ENCODE measurements at regions not wholly inside any gene's neighbourhood (a gene's known extent, or its start where the extent isn't known, plus 50 kb on each side); places are given as distances from the start of the nearest gene placed in this dataset.
"Not testable (repeated sequence)": the region's sequence is repeated elsewhere in the genome, so short reads cannot be mapped to it uniquely, and the experiment has no call there.

GRCh38 chr7:12844732-12845131 lies 157.3 kb downstream of the ARL4A start:
- not testable (repeated sequence) for H3K9me3 ChIP-seq (ENCODE audit: control insufficient read depth, low read length); H3K9ac ChIP-seq (ENCODE audit: low read length); H3K27me3 ChIP-seq (ENCODE audit: control insufficient read depth, insufficient read depth, low read length); H3K36me3 ChIP-seq (ENCODE audit: control insufficient read depth, insufficient read depth, low read length); H3K4me1 ChIP-seq (ENCODE audit: control insufficient read depth, insufficient read depth, low read length); H3K4me3 ChIP-seq (ENCODE audit: low read length)

GRCh38 chr7:12847001-12847400 lies 159.6 kb downstream of the ARL4A start:
- Histone ChIP-seq H3K9ac (ENCODE audit: low read length) (no peak overlapping the region), H3K4me1 (ENCODE audit: control insufficient read depth, insufficient read depth, low read length) (no peaks in the 10 kb centered on the region), H3K36me3 (ENCODE audit: control insufficient read depth, insufficient read depth, low read length) (no peaks in the 10 kb centered on the region), H3K4me3 (ENCODE audit: low read length) (no peak overlapping the region), H3K27me3 (ENCODE audit: control insufficient read depth, insufficient read depth, low read length) (no peaks in the 10 kb centered on the region), H3K9me3 (ENCODE audit: control insufficient read depth, low read length) (no peaks in the 10 kb centered on the region)

- Histone ChIP-seq H3K9ac (ENCODE audit: low read length) (no peak overlapping the region), H3K4me1 (ENCODE audit: control insufficient read depth, insufficient read depth, low read length) (no peaks in the 10 kb centered on the region), H3K36me3 (ENCODE audit: control insufficient read depth, insufficient read depth, low read length) (no peaks in the 10 kb centered on the region), H3K4me3 (ENCODE audit: low read length) (no peak overlapping the region), H3K9me3 (ENCODE audit: control insufficient read depth, low read length) (no peaks in the 10 kb centered on the region), H3K27me3 (ENCODE audit: control insufficient read depth, insufficient read depth, low read length) (no peaks in the 10 kb centered on the region)
Measured at GRCh38 chr7:12851142-12851541, 163.7 kb downstream of the ARL4A start.

GRCh38 chr7:12851841-12852240 lies 164.4 kb downstream of the ARL4A start:
- Histone ChIP-seq H3K9ac (ENCODE audit: low read length) (no peak overlapping the region), H3K36me3 (ENCODE audit: control insufficient read depth, insufficient read depth, low read length) (no peaks in the 10 kb centered on the region), H3K9me3 (ENCODE audit: control insufficient read depth, low read length) (no peaks in the 10 kb centered on the region), H3K27me3 (ENCODE audit: control insufficient read depth, insufficient read depth, low read length) (no peaks in the 10 kb centered on the region), H3K4me3 (ENCODE audit: low read length) (no peak overlapping the region), H3K4me1 (ENCODE audit: control insufficient read depth, insufficient read depth, low read length) (no peaks in the 10 kb centered on the region)

- H3K27me3 ChIP-seq (ENCODE audit: control insufficient read depth, insufficient read depth, low read length) = no peaks in the 10 kb centered on the region
- no peak overlapping the region for H3K9ac ChIP-seq (ENCODE audit: low read length)
- H3K36me3 ChIP-seq (ENCODE audit: control insufficient read depth, insufficient read depth, low read length) = no peaks in the 10 kb centered on the region
- H3K9me3 ChIP-seq (ENCODE audit: control insufficient read depth, low read length) = no peaks in the 10 kb centered on the region
- no peaks in the 10 kb centered on the region for H3K4me1 ChIP-seq (ENCODE audit: control insufficient read depth, insufficient read depth, low read length)
- H3K4me3 ChIP-seq (ENCODE audit: low read length) = no peak overlapping the region
Measured at GRCh38 chr7:12855036-12855435, 167.6 kb downstream of the ARL4A start.

- Histone ChIP-seq H3K9ac (ENCODE audit: low read length) (no peak overlapping the region), H3K27me3 (ENCODE audit: control insufficient read depth, insufficient read depth, low read length) (no peaks in the 10 kb centered on the region), H3K9me3 (ENCODE audit: control insufficient read depth, low read length) (no peaks in the 10 kb centered on the region), H3K4me3 (ENCODE audit: low read length) (no peak overlapping the region), H3K4me1 (ENCODE audit: control insufficient read depth, insufficient read depth, low read length) (no peaks in the 10 kb centered on the region), H3K36me3 (ENCODE audit: control insufficient read depth, insufficient read depth, low read length) (no peaks in the 10 kb centered on the region)
Measured at GRCh38 chr7:12859761-12860160, 172.3 kb downstream of the ARL4A start.

- no peaks in the 10 kb centered on the region for H3K27me3 ChIP-seq (ENCODE audit: control insufficient read depth, insufficient read depth, low read length)
- no peaks in the 10 kb centered on the region for H3K9me3 ChIP-seq (ENCODE audit: control insufficient read depth, low read length)
- H3K4me3 ChIP-seq (ENCODE audit: low read length) = no peak overlapping the region
- H3K9ac ChIP-seq (ENCODE audit: low read length) = no peak overlapping the region
- no peaks in the 10 kb centered on the region for H3K36me3 ChIP-seq (ENCODE audit: control insufficient read depth, insufficient read depth, low read length)
- H3K4me1 ChIP-seq (ENCODE audit: control insufficient read depth, insufficient read depth, low read length) = no peaks in the 10 kb centered on the region
Measured at GRCh38 chr7:12861070-12861469, 173.6 kb downstream of the ARL4A start.

- Histone ChIP-seq H3K9me3 (ENCODE audit: control insufficient read depth, low read length) (no peaks in the 10 kb centered on the region), H3K27me3 (ENCODE audit: control insufficient read depth, insufficient read depth, low read length) (no peaks in the 10 kb centered on the region), H3K36me3 (ENCODE audit: control insufficient read depth, insufficient read depth, low read length) (no peaks in the 10 kb centered on the region), H3K9ac (ENCODE audit: low read length) (no peak overlapping the region), H3K4me3 (ENCODE audit: low read length) (no peak overlapping the region), H3K4me1 (ENCODE audit: control insufficient read depth, insufficient read depth, low read length) (no peaks in the 10 kb centered on the region)
Measured at GRCh38 chr7:12862146-12862545, 174.7 kb downstream of the ARL4A start.

GRCh38 chr7:12864470-12865046 lies 177.1 kb downstream of the ARL4A start:
- Histone ChIP-seq H3K9me3 (ENCODE audit: control insufficient read depth, low read length) (no peaks in the 10 kb centered on the region), H3K4me1 (ENCODE audit: control insufficient read depth, insufficient read depth, low read length) (no peaks in the 10 kb centered on the region), H3K9ac (ENCODE audit: low read length) (no peak overlapping the region), H3K27me3 (ENCODE audit: control insufficient read depth, insufficient read depth, low read length) (no peaks in the 10 kb centered on the region), H3K36me3 (ENCODE audit: control insufficient read depth, insufficient read depth, low read length) (no peaks in the 10 kb centered on the region), H3K4me3 (ENCODE audit: low read length) (no peak overlapping the region)

- H3K36me3 ChIP-seq (ENCODE audit: control insufficient read depth, insufficient read depth, low read length) = no peaks in the 10 kb centered on the region
- no peak overlapping the region for H3K9ac ChIP-seq (ENCODE audit: low read length)
- no peaks in the 10 kb centered on the region for H3K9me3 ChIP-seq (ENCODE audit: control insufficient read depth, low read length)
- H3K4me3 ChIP-seq (ENCODE audit: low read length) = no peak overlapping the region
- no peaks in the 10 kb centered on the region for H3K27me3 ChIP-seq (ENCODE audit: control insufficient read depth, insufficient read depth, low read length)
- no peaks in the 10 kb centered on the region for H3K4me1 ChIP-seq (ENCODE audit: control insufficient read depth, insufficient read depth, low read length)
Measured at GRCh38 chr7:12865593-12865992, 178.2 kb downstream of the ARL4A start.

GRCh38 chr7:12866207-12866606 lies 178.8 kb downstream of the ARL4A start:
- no peak overlapping the region for H3K4me3 ChIP-seq (ENCODE audit: low read length)
- no peak overlapping the region for H3K9ac ChIP-seq (ENCODE audit: low read length)
- H3K36me3 ChIP-seq (ENCODE audit: control insufficient read depth, insufficient read depth, low read length) = no peaks in the 10 kb centered on the region
- H3K27me3 ChIP-seq (ENCODE audit: control insufficient read depth, insufficient read depth, low read length) = no peaks in the 10 kb centered on the region
- no peaks in the 10 kb centered on the region for H3K9me3 ChIP-seq (ENCODE audit: control insufficient read depth, low read length)
- no peaks in the 10 kb centered on the region for H3K4me1 ChIP-seq (ENCODE audit: control insufficient read depth, insufficient read depth, low read length)

GRCh38 chr7:12868027-12868426 lies 180.6 kb downstream of the ARL4A start:
- Histone ChIP-seq H3K9me3 (ENCODE audit: control insufficient read depth, low read length) (no peaks in the 10 kb centered on the region), H3K9ac (ENCODE audit: low read length) (no peak overlapping the region), H3K4me3 (ENCODE audit: low read length) (no peak overlapping the region), H3K36me3 (ENCODE audit: control insufficient read depth, insufficient read depth, low read length) (no peaks in the 10 kb centered on the region), H3K4me1 (ENCODE audit: control insufficient read depth, insufficient read depth, low read length) (no peaks in the 10 kb centered on the region), H3K27me3 (ENCODE audit: control insufficient read depth, insufficient read depth, low read length) (no peaks in the 10 kb centered on the region)

GRCh38 chr7:12870219-12870618 lies 182.8 kb downstream of the ARL4A start:
- no peaks in the 10 kb centered on the region for H3K4me1 ChIP-seq (ENCODE audit: control insufficient read depth, insufficient read depth, low read length)
- H3K9me3 ChIP-seq (ENCODE audit: control insufficient read depth, low read length) = no peaks in the 10 kb centered on the region
- H3K27me3 ChIP-seq (ENCODE audit: control insufficient read depth, insufficient read depth, low read length) = no peaks in the 10 kb centered on the region
- H3K9ac ChIP-seq (ENCODE audit: low read length) = no peak overlapping the region
- no peak overlapping the region for H3K4me3 ChIP-seq (ENCODE audit: low read length)
- no peaks in the 10 kb centered on the region for H3K36me3 ChIP-seq (ENCODE audit: control insufficient read depth, insufficient read depth, low read length)
